Body of pancreas (tissue), 4 donors: ENCODE measurements at regions not wholly inside any gene's neighbourhood (a gene's known extent, or its start where the extent isn't known, plus 50 kb on each side); places are given as distances from the start of the nearest gene placed in this dataset.

ENCODE experiments used
- CTCF ChIP-seq, 7 experiments: fragments of 450-650 bp in 4 of 7; fragments of 200-600 bp in 3 of 7; sonication (generic) in 3 of 7; IDR thresholded peaks; one replicate each; pipeline ENCODE4 v1.5.1; 2016 to 2019; ENCODE audit warnings: antibody characterized with exemption in 7 of 7
- POLR2A ChIP-seq, 3 donors: fragments of 450-650 bp; IDR thresholded peaks; one replicate each; pipeline ENCODE4 v1.6.1; 2016; ENCODE audit warnings: antibody characterized with exemption in 3 of 3, mild to moderate bottlenecking in 2 of 3

- no peak for TF ChIP-seq POLR2A (IDR thresholded peaks at IDR 0.05)
- no peak for TF ChIP-seq CTCF (IDR thresholded peaks at IDR 0.05)
Observed at GRCh38 chr6:121760745-121761144, 325.3 kb downstream of the GJA1 start.
